ENCODE measurements at regions not wholly inside any gene's neighbourhood (a gene's known extent, or its start where the extent isn't known, plus 50 kb on each side); places are given as distances from the start of the nearest gene placed in this dataset.

GRCh38 chr9:30771163-30771708 lies 1613.2 kb upstream of the ACO1 start:
- no peak overlapping the region for H3K9ac ChIP-seq (ENCODE audit: extremely low read depth, insufficient read length, low read length)
- H3K4ac ChIP-seq (ENCODE audit: low read depth, low read length) = no peak overlapping the region
- no peak overlapping the region for H4K91ac ChIP-seq (ENCODE audit: insufficient read length, low read depth, low read length)
- no peak overlapping the region for H2BK15ac ChIP-seq (ENCODE audit: low read depth, low read length)
- no peak overlapping the region for H2BK120ac ChIP-seq (ENCODE audit: low read depth, low read length, poor library complexity, severe bottlenecking)
- TF ChIP-seq CTCF (conservative IDR thresholded peaks at IDR 0.05) = no peak
- Mint-ChIP-seq H3K36me3 (ENCODE audit: insufficient read depth in 1 of 3, low read depth in 3 of 3) (peaks cover 0 to 11% (median 4%) of the 10 kb centered on the region in 3 experiments; a peak in 3 of 7 replicates), H3K9me3 (peaks cover 0 to 4% of the 10 kb centered on the region in 2 experiments; a peak in 3 of 5 replicates), H3K4me3 (no peak overlapping the region), H3K27ac (no peak overlapping the region), H3K27me3 (ENCODE audit: low read depth) (no peaks in the 10 kb centered on the region), H3K4me1 (no peaks in the 10 kb centered on the region; a peak in 1 of 4 replicates)
- no peak for DNase-seq
- H2BK5ac ChIP-seq (ENCODE audit: insufficient read length, low read length) = no peak overlapping the region
- no peak overlapping the region for H3K56ac ChIP-seq (ENCODE audit: insufficient read length, low read depth, low read length)
- no peak overlapping the region for H3K27ac ChIP-seq (ENCODE audit: insufficient read length, low read depth, low read length)
- no peaks in the 10 kb centered on the region for H3K23me2 ChIP-seq (ENCODE audit: insufficient read length, low read depth, low read length, poor library complexity, severe bottlenecking)
- H3K14ac ChIP-seq (ENCODE audit: insufficient read depth, low read length) = no peak overlapping the region
- no peaks in the 10 kb centered on the region for H3K27me3 ChIP-seq (ENCODE audit: insufficient read depth, low read length)
- H2BK12ac ChIP-seq (ENCODE audit: insufficient read length, low read depth, low read length) = no peak overlapping the region
- H3K23ac ChIP-seq (ENCODE audit: insufficient read length, low read depth, low read length) = no peak overlapping the region
- no peak overlapping the region for H2AK5ac ChIP-seq (ENCODE audit: insufficient read length, low read length)
- H3K9me3 ChIP-seq (ENCODE audit: control insufficient read depth, low read depth, low read length) = no peaks in the 10 kb centered on the region
- H3K79me1 ChIP-seq (ENCODE audit: insufficient read depth, low read depth, low read length, poor library complexity, severe bottlenecking) = no peaks in the 10 kb centered on the region
- no peaks in the 10 kb centered on the region for H3K4me1 ChIP-seq (ENCODE audit: insufficient read depth, low read length)
- no peak overlapping the region for H3K4me2 ChIP-seq (ENCODE audit: insufficient read depth, insufficient read length, low read length)
- H2BK20ac ChIP-seq (ENCODE audit: low read depth, low read length, poor library complexity, severe bottlenecking) = no peak overlapping the region
- no peak overlapping the region for H2AFZ ChIP-seq (ENCODE audit: low read length)
- H4K5ac ChIP-seq (ENCODE audit: insufficient read length, low read depth, low read length) = no peak overlapping the region
- H3T11ph ChIP-seq (ENCODE audit: low read length) = no peak overlapping the region
- no peak overlapping the region for H3K18ac ChIP-seq (ENCODE audit: insufficient read length, low read depth, low read length)
- no peaks in the 10 kb centered on the region for H4K20me1 ChIP-seq (ENCODE audit: control insufficient read depth, insufficient read depth, insufficient read length)
- H4K8ac ChIP-seq (replicated peaks; ENCODE audit: insufficient read length, low read depth, low read length) = no peak overlapping the region
- H3K79me2 ChIP-seq (ENCODE audit: insufficient read depth, low read length) = no peaks in the 10 kb centered on the region

All from H9 (cell line).